ENCODE measurements at regions not wholly inside any gene's neighbourhood (a gene's known extent, or its start where the extent isn't known, plus 50 kb on each side); places are given as distances from the start of the nearest gene placed in this dataset.

DNA sequence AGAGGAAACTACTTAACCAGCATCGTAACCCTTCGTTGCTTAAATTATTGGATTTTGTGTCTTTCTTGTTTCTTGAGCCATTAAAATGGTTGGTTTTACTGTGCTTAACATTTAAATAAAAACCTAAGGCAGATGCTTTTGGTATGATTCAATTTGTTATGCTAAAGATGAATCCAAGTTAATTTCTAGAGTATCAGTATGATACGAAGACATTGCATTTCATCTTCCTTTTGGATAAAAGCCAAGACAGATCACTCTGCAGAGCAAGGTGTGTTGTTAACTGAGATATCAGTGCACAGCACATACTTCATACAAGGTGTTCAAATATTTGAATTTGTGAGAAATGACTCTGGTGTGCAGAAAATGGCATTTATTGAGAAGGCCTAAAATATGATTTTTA, 480.5 kb downstream of the PCNX1 start:
- no peak for TF ChIP-seq CTCF (conservative IDR thresholded peaks at IDR 0.05)
- no peak for TF ChIP-seq EZH2 (IDR thresholded peaks at IDR 0.05; ENCODE audit: low read depth)

All from PC-9 (cell line).